GM12878 (cell line): ENCODE measurements at regions not wholly inside any gene's neighbourhood (a gene's known extent, or its start where the extent isn't known, plus 50 kb on each side); places are given as distances from the start of the nearest gene placed in this dataset.

ENCODE experiments used
- ATAC-seq: fragments of 200-7000 bp; cut with Tn5 transposase; 3 replicates; pipeline ENCODE4 v1.9.1; 2020; ENCODE audit warnings: mild to moderate bottlenecking, moderate library complexity
- BruUV-seq: library from RNA; stranded (reverse); fragments of 400-500 nt; replicated peaks from 2 replicates; lab custom pipeline; 2021; lab: Mats Ljungman, UMichigan
- CTCF ChIA-PET: fragments of 300-600 bp; sonication (Branson Sonifier 250); formaldehyde crosslinking; extraction: SDS; loops from one replicate; lab custom pipeline; 2021; ENCODE audit warnings: inconsistent platforms; lab: Yijun Ruan, JAX
- POLR2A ChIA-PET: fragments of 350-600 bp; formaldehyde crosslinking; extraction: SDS; loops from one replicate; lab custom pipeline; 2021; ENCODE audit warnings: inconsistent platforms; lab: Charles Lee
- RAD21 ChIA-PET: fragments of 300-600 bp; sonication (Branson Sonifier 250); formaldehyde crosslinking; loops from one replicate; lab custom pipeline; 2023; ENCODE audit warnings: antibody characterized with exemption; ENCODE audit not compliant: unreplicated experiment; lab: Charles Lee
- SMC1A ChIA-PET: fragments of 300-600 bp; sonication (Branson Sonifier 250); formaldehyde crosslinking; loops from one replicate; lab custom pipeline; 2023; ENCODE audit not compliant: unreplicated experiment, uncharacterized antibody; lab: Charles Lee
- DNase-seq: peaks from one replicate; pipeline ENCODE4 v3.0.0-alpha.2; 2011; ENCODE audit warnings: low read depth, low spot score
- FAIRE-seq: peaks from 3 replicates; lab custom pipeline; 2011; peaks lifted over from hg19 to GRCh38; lab: Jason Lieb, UNC
- H2AFZ ChIP-seq: 2 replicates; pipeline ENCODE4 v1.6.0; 2011; ENCODE audit warnings: low read depth, low read length, control low read depth; ENCODE audit not compliant: control insufficient read depth
- H3K27ac ChIP-seq: 2 replicates; pipeline ENCODE4 v1.5.1; 2011; ENCODE audit warnings: control low read depth; ENCODE audit not compliant: control insufficient read depth, insufficient read depth
- H3K27me3 ChIP-seq, 2 experiments: replicated peaks in 1 of 2; 2 replicates each; pipeline versions ENCODE4 v1.6.0 to v1.6.1; 2011; ENCODE audit warnings: low read length in 1 of 2; ENCODE audit not compliant: control insufficient read depth in 2 of 2, insufficient read depth in 2 of 2
- H3K36me3 ChIP-seq, 2 experiments: 2 replicates each; pipeline ENCODE4 v1.5.1; 2011; ENCODE audit warnings: low read length in 1 of 2; ENCODE audit not compliant: control insufficient read depth in 2 of 2, insufficient read depth in 2 of 2
- H3K4me1 ChIP-seq: 2 replicates; pipeline ENCODE4 v1.6.1; 2011; ENCODE audit warnings: mild to moderate bottlenecking, low read length, moderate library complexity, mixed read lengths; ENCODE audit not compliant: control insufficient read depth, insufficient read depth
- H3K4me2 ChIP-seq: 2 replicates; pipeline ENCODE4 v1.6.0; 2011; ENCODE audit warnings: control low read depth; ENCODE audit not compliant: control insufficient read depth, insufficient read depth
- H3K4me3 ChIP-seq: fragments of 200-600 bp; sonication (generic); 2 replicates; pipeline ENCODE4 v1.5.1; 2016
- H3K79me2 ChIP-seq: 2 replicates; pipeline ENCODE4 v1.6.0; 2011; ENCODE audit warnings: low read length; ENCODE audit not compliant: control insufficient read depth, insufficient read depth
- H3K9ac ChIP-seq: 2 replicates; pipeline ENCODE4 v1.8.0; 2011; ENCODE audit warnings: low read length, control low read depth, mixed read lengths; ENCODE audit not compliant: control insufficient read depth, insufficient read depth
- H3K9me3 ChIP-seq: replicated peaks from 3 replicates; pipeline ENCODE4 v1.5.1; 2011; ENCODE audit warnings: mild to moderate bottlenecking, low read length; ENCODE audit not compliant: control insufficient read depth, insufficient read depth
- H4K20me1 ChIP-seq: 2 replicates; pipeline ENCODE4 v1.6.0; 2011; ENCODE audit not compliant: control insufficient read depth, insufficient read depth
- BACH1 ChIP-seq: fragments of 450-650 bp; IDR thresholded peaks from 2 replicates; pipeline ENCODE4 v1.6.1; 2017; ENCODE audit warnings: mild to moderate bottlenecking, borderline replicate concordance
- BHLHE40 ChIP-seq, 2 experiments: fragments of 450-650 bp in 1 of 2; IDR thresholded peaks; 2 replicates each; pipeline ENCODE4 v1.6.1; 2011 to 2017; ENCODE audit warnings: low read depth in 2 of 2, borderline replicate concordance in 1 of 2, improper control_type of control experiment in 1 of 2, low read length in 1 of 2, mild to moderate bottlenecking in 1 of 2
- CUX1 ChIP-seq: IDR thresholded peaks from 2 replicates; pipeline ENCODE4 v1.6.1; 2012; ENCODE audit warnings: improper control_type of control experiment, low read depth, low read length; ENCODE audit not compliant: insufficient replicate concordance
- E4F1 ChIP-seq: fragments of 450-650 bp; IDR thresholded peaks from 2 replicates; pipeline ENCODE4 v1.6.1; 2018; ENCODE audit warnings: borderline replicate concordance, mild to moderate bottlenecking; ENCODE audit not compliant: partially characterized antibody
- ELK1 ChIP-seq: IDR thresholded peaks from 2 replicates; pipeline ENCODE4 v1.6.1; 2012; ENCODE audit warnings: low read depth, low read length, improper control_type of control experiment
- HSF1 ChIP-seq: fragments of 150-350 bp; IDR thresholded peaks from 2 replicates; pipeline ENCODE4 v1.6.1; 2014; ENCODE audit warnings: mild to moderate bottlenecking, low read depth, low read length
- MAX ChIP-seq: IDR thresholded peaks from 2 replicates; pipeline ENCODE4 v1.6.1; 2012; ENCODE audit warnings: low read depth, low read length, improper control_type of control experiment
- NFYA ChIP-seq: IDR thresholded peaks from 2 replicates; pipeline ENCODE4 v1.6.1; 2011; ENCODE audit warnings: low read depth, mild to moderate bottlenecking, low read length, improper control_type of control experiment, borderline replicate concordance
- PKNOX1 ChIP-seq: fragments of 450-650 bp; IDR thresholded peaks from 2 replicates; pipeline ENCODE4 v1.6.1; 2016; ENCODE audit warnings: mild to moderate bottlenecking
- RCOR1 ChIP-seq: conservative IDR thresholded peaks from 2 replicates; pipeline ENCODE4 v1.6.1; 2012; ENCODE audit warnings: low read depth, low read length, improper control_type of control experiment
- SIN3A ChIP-seq: IDR thresholded peaks from 2 replicates; pipeline ENCODE4 v1.6.1; 2012; ENCODE audit warnings: low read depth, low read length, improper control_type of control experiment
- SREBF1 ChIP-seq: IDR thresholded peaks from 2 replicates; pipeline ENCODE4 v1.6.1; 2012; ENCODE audit warnings: mild to moderate bottlenecking, low read length
- ZNF24 ChIP-seq: fragments of 450-650 bp; IDR thresholded peaks from 2 replicates; pipeline ENCODE4 v1.6.1; 2017; ENCODE audit warnings: antibody characterized with exemption, mild to moderate bottlenecking
- WGBS: methylation state at CpG from one replicate; pipeline ENCODE4 v1.1.6; 2016; ENCODE audit warnings: low lambda C conversion rate; ENCODE audit not compliant: insufficient replicate concordance, insufficient coverage; ENCODE audit errors: missing lambda C conversion rate; 5-methylcytosine and 5-hydroxymethylcytosine counted together
- in situ Hi-C: fragments of 300-500 bp; cut with MboI; formaldehyde crosslinking; loops from 9 replicates; pipeline ENCODE4 v1.14.3; 2018; ENCODE audit warnings: mixed read lengths
- intact Hi-C: fragments of 100-400 bp; cut with micrococcal nuclease; formaldehyde crosslinking; loops from one replicate; pipeline ENCODE4 v1.14.2; 2022; ENCODE audit not compliant: unreplicated experiment

GRCh38 chr20:61140576-61140975 is 111.5 kb upstream of the CDH4 start:
- ChIA-PET CTCF (no interaction called here), RAD21 (no interaction called here), SMC1A (no interaction called here), POLR2A (no interaction called here)
- FAIRE-seq = no peak
- no peaks in the 10 kb centered on the region for H4K20me1 ChIP-seq
- H3K4me1 ChIP-seq = no peaks in the 10 kb centered on the region
- no peak overlapping the region for H3K4me3 ChIP-seq
- WGBS = 28% methylated on average over 4 of the region's 4 CpGs
- no peak overlapping the region for H3K4me2 ChIP-seq
- no peaks in the 10 kb centered on the region for H3K36me3 ChIP-seq
- no peaks in the 10 kb centered on the region for H3K79me2 ChIP-seq
- H3K27me3 ChIP-seq = no peaks in the 10 kb centered on the region
- BruUV-seq = no TSS peak
- no peaks in the 10 kb centered on the region for H3K9me3 ChIP-seq
- H3K27ac ChIP-seq = no peak overlapping the region
- no peak overlapping the region for H2AFZ ChIP-seq
- no peak for DNase-seq
- no peak overlapping the region for H3K9ac ChIP-seq
- intact Hi-C loops = no loop called here
- in situ Hi-C loops = no loop called here
- no peak for ATAC-seq
- TF ChIP-seq ELK1 (no peak), BHLHE40 (IDR thresholded peaks at IDR 0.05; ENCODE audit: borderline replicate concordance in 1 of 2, low read depth in 2 of 2, low read length in 1 of 2) (no peak), SREBF1 (no peak), NFYA (no peak), CUX1 (no peak), RCOR1 (no peak), PKNOX1 (no peak), BACH1 (no peak), MAX (no peak), E4F1 (no peak), HSF1 (no peak), SIN3A (no peak), ZNF24 (no peak)
